Hepatocyte (in vitro differentiated cells): ENCODE measurements at regions not wholly inside any gene's neighbourhood (a gene's known extent, or its start where the extent isn't known, plus 50 kb on each side); places are given as distances from the start of the nearest gene placed in this dataset.

Source experiments
- EZH2 ChIP-seq: fragments of 200-600 bp; sonication (generic); IDR thresholded peaks from 2 replicates; pipeline ENCODE4 v1.6.1; 2016; ENCODE audit warnings: antibody characterized with exemption, mild to moderate bottlenecking, borderline replicate concordance
- EZH2phosphoT487 ChIP-seq: fragments of 200-600 bp; sonication (generic); IDR thresholded peaks from one replicate; pipeline ENCODE4 v1.6.1; 2018; ENCODE audit warnings: antibody characterized with exemption, mild to moderate bottlenecking, low read depth, moderate library complexity; ENCODE audit not compliant: unreplicated experiment, severe bottlenecking
- TF ChIP-seq, protein P1 (sequence below): fragments of 200-600 bp; sonication (generic); IDR thresholded peaks from 2 replicates; pipeline ENCODE4 v1.5.1; 2016; ENCODE audit warnings: antibody characterized with exemption, mild to moderate bottlenecking; ENCODE audit not compliant: poor library complexity

DNA sequence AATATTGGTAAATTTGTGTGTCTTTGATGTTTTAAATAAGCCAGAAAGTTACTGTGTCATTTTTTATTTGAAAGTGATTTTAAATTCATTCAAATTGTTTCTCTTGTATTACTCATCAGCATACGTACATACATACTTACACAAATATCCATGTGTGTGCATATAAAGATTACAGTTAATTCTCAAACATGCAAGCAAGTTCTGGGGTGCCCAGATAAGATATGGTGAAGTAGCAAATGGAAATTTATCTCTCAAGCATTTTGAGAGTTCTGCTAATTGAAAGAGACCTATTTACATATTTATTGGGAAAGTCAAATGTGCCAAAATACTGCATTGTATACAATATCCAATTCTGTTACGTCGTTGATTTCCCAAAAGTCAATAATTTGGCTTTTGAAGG, 1024.0 kb upstream of the CNTN5 start:
- no peak for TF ChIP-seq EZH2
- TF ChIP-seq, protein P1, sequence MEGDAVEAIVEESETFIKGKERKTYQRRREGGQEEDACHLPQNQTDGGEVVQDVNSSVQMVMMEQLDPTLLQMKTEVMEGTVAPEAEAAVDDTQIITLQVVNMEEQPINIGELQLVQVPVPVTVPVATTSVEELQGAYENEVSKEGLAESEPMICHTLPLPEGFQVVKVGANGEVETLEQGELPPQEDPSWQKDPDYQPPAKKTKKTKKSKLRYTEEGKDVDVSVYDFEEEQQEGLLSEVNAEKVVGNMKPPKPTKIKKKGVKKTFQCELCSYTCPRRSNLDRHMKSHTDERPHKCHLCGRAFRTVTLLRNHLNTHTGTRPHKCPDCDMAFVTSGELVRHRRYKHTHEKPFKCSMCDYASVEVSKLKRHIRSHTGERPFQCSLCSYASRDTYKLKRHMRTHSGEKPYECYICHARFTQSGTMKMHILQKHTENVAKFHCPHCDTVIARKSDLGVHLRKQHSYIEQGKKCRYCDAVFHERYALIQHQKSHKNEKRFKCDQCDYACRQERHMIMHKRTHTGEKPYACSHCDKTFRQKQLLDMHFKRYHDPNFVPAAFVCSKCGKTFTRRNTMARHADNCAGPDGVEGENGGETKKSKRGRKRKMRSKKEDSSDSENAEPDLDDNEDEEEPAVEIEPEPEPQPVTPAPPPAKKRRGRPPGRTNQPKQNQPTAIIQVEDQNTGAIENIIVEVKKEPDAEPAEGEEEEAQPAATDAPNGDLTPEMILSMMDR, result no peak
- TF ChIP-seq EZH2phosphoT487, result no peak
